HFFc6 (cell line): ENCODE measurements at regions not wholly inside any gene's neighbourhood (a gene's known extent, or its start where the extent isn't known, plus 50 kb on each side); places are given as distances from the start of the nearest gene placed in this dataset.
"Not testable (repeated sequence)": the region's sequence is repeated elsewhere in the genome, so short reads cannot be mapped to it uniquely, and the experiment has no call there.

ENCODE experiments used
- DNase-seq: peaks from one replicate; pipeline ENCODE4 v3.0.0-alpha.2; 2018
- H3K27ac Mint-ChIP-seq: 2 replicates; pipeline ENCODE4 v1.8.0; 2020; ENCODE audit warnings: mild to moderate bottlenecking, mixed read lengths
- H3K27me3 Mint-ChIP-seq: 2 replicates; pipeline ENCODE4 v1.8.0; 2021; ENCODE audit warnings: mild to moderate bottlenecking, moderate library complexity, mixed read lengths; ENCODE audit not compliant: insufficient read depth
- H3K36me3 Mint-ChIP-seq: 2 replicates; pipeline ENCODE4 v1.8.0; 2021; ENCODE audit warnings: low read depth, mixed read lengths
- H3K4me1 Mint-ChIP-seq: 2 replicates; pipeline ENCODE4 v1.8.0; 2020; ENCODE audit warnings: low read depth, mixed read lengths
- H3K4me3 Mint-ChIP-seq: 2 replicates; pipeline ENCODE4 v1.8.0; 2020; ENCODE audit warnings: mild to moderate bottlenecking, moderate library complexity, mixed read lengths
- H3K9me3 Mint-ChIP-seq: 2 replicates; pipeline ENCODE4 v1.8.0; 2020; ENCODE audit warnings: mild to moderate bottlenecking, mixed read lengths
- CTCF ChIP-seq: fragments of 200-600 bp; sonication (generic); IDR thresholded peaks from 2 replicates; pipeline ENCODE4 v1.5.0; 2021; ENCODE audit warnings: antibody characterized with exemption, mild to moderate bottlenecking

GRCh38 chr12:73665193-73665592 lies 872.4 kb upstream of the ATXN7L3B start:
- no peak for TF ChIP-seq CTCF
- H3K27ac Mint-ChIP-seq: no peak overlapping the region
- peaks cover 58% of the 10 kb centered on the region for H3K9me3 Mint-ChIP-seq
- no peak overlapping the region for H3K4me3 Mint-ChIP-seq
- no peak for DNase-seq
- H3K4me1 Mint-ChIP-seq: no peaks in the 10 kb centered on the region
- H3K36me3 Mint-ChIP-seq: 0 out of 2 replicates have a peak, but pooled peaks cover 7% of the 10 kb centered on the region
- H3K27me3 Mint-ChIP-seq: no peaks in the 10 kb centered on the region; the same call in 1 of the 2 replicates

GRCh38 chr12:73671550-73671949 lies 866.1 kb upstream of the ATXN7L3B start:
- H3K27ac Mint-ChIP-seq, H3K36me3 Mint-ChIP-seq, H3K4me1 Mint-ChIP-seq, H3K4me3 Mint-ChIP-seq, DNase-seq, H3K27me3 Mint-ChIP-seq: not testable (repeated sequence)
- H3K9me3 Mint-ChIP-seq: peaks cover 53% of the 10 kb centered on the region

- no peak overlapping the region for H3K27ac Mint-ChIP-seq
- no peaks in the 10 kb centered on the region for H3K36me3 Mint-ChIP-seq
- H3K4me1 Mint-ChIP-seq: no peaks in the 10 kb centered on the region
- no peak overlapping the region for H3K4me3 Mint-ChIP-seq
- no peak for DNase-seq
- TF ChIP-seq CTCF: no peak
- H3K9me3 Mint-ChIP-seq: peaks cover 33% of the 10 kb centered on the region
- H3K27me3 Mint-ChIP-seq: peaks cover 1% of the 10 kb centered on the region; the same call in 1 of the 2 replicates
Measured at GRCh38 chr12:73677520-73678291, 859.9 kb upstream of the ATXN7L3B start.

- TF ChIP-seq CTCF: no peak
- Mint-ChIP-seq H3K4me3 (no peak overlapping the region), H3K4me1 (no peaks in the 10 kb centered on the region), H3K36me3 (no peaks in the 10 kb centered on the region), H3K9me3 (peaks cover 29% of the 10 kb centered on the region), H3K27me3 (no peaks in the 10 kb centered on the region), H3K27ac (no peak overlapping the region)
- no peak for DNase-seq
Measured at GRCh38 chr12:73678335-73678734, 859.3 kb upstream of the ATXN7L3B start.

GRCh38 chr12:73699318-73699717 lies 838.3 kb upstream of the ATXN7L3B start:
- Mint-ChIP-seq H3K27ac (no peak overlapping the region), H3K36me3 (no peaks in the 10 kb centered on the region), H3K9me3 (peaks cover 23% of the 10 kb centered on the region), H3K27me3 (no peaks in the 10 kb centered on the region), H3K4me1 (no peaks in the 10 kb centered on the region), H3K4me3 (no peak overlapping the region)
- TF ChIP-seq CTCF: no peak
- DNase-seq: no peak

- Mint-ChIP-seq H3K27me3 (0 out of 2 replicates have a peak, but pooled peaks cover 2% of the 10 kb centered on the region), H3K4me1 (no peaks in the 10 kb centered on the region), H3K4me3 (no peak overlapping the region), H3K27ac (no peak overlapping the region), H3K36me3 (no peaks in the 10 kb centered on the region), H3K9me3 (peaks cover 25% of the 10 kb centered on the region)
- no peak for TF ChIP-seq CTCF
- no peak for DNase-seq
Measured at GRCh38 chr12:73714655-73715054, 823.0 kb upstream of the ATXN7L3B start.

GRCh38 chr12:73716143-73716542 lies 821.5 kb upstream of the ATXN7L3B start:
- not testable (repeated sequence) for H3K27ac Mint-ChIP-seq, H3K4me1 Mint-ChIP-seq, DNase-seq, H3K4me3 Mint-ChIP-seq, H3K36me3 Mint-ChIP-seq, H3K27me3 Mint-ChIP-seq
- peaks cover 33% of the 10 kb centered on the region for H3K9me3 Mint-ChIP-seq
